ELR (cell line): ENCODE measurements at regions not wholly inside any gene's neighbourhood (a gene's known extent, or its start where the extent isn't known, plus 50 kb on each side); places are given as distances from the start of the nearest gene placed in this dataset.
"Not testable (repeated sequence)": the region's sequence is repeated elsewhere in the genome, so short reads cannot be mapped to it uniquely, and the experiment has no call there.

ENCODE experiments used
- DNase-seq: peaks from one replicate; pipeline ENCODE4 v3.0.0-alpha.2; 2015; ENCODE audit warnings: low read depth

GRCh38 chr7:131802195-131802864, 245.9 kb upstream of the PODXL start:
- no peak for DNase-seq

GRCh38 chr7:131800531-131800930, 244.1 kb upstream of the PODXL start:
- no peak for DNase-seq

- no peak for DNase-seq
Observed at GRCh38 chr7:131800008-131800407, 243.6 kb upstream of the PODXL start.

GRCh38 chr7:131797841-131798240, 241.4 kb upstream of the PODXL start:
- DNase-seq: no peak

GRCh38 chr7:131795400-131795799, 239.0 kb upstream of the PODXL start:
- DNase-seq: no peak

GRCh38 chr7:131792311-131792710, 235.9 kb upstream of the PODXL start:
- no peak for DNase-seq

- DNase-seq: peak; percentile 3
Observed at GRCh38 chr7:131787101-131787500, 230.7 kb upstream of the PODXL start.

- DNase-seq: no peak
Observed at GRCh38 chr7:131786204-131786603, 229.8 kb upstream of the PODXL start.

- no peak for DNase-seq
Observed at GRCh38 chr7:131778601-131779000, 222.2 kb upstream of the PODXL start.

GRCh38 chr7:131774419-131775220, 218.2 kb upstream of the PODXL start:
- no peak for DNase-seq

- no peak for DNase-seq
Observed at GRCh38 chr7:131773413-131773812, 217.0 kb upstream of the PODXL start.

- peak; percentile 27 for DNase-seq
Observed at GRCh38 chr7:131769241-131769640, 212.8 kb upstream of the PODXL start.

GRCh38 chr7:131767591-131767990, 211.2 kb upstream of the PODXL start:
- no peak for DNase-seq

- DNase-seq: no peak
Observed at GRCh38 chr7:131765575-131765974, 209.1 kb upstream of the PODXL start.

GRCh38 chr7:131764143-131764775, 207.8 kb upstream of the PODXL start:
- no peak for DNase-seq

GRCh38 chr7:131762753-131763152, 206.3 kb upstream of the PODXL start:
- no peak for DNase-seq

- DNase-seq: not testable (repeated sequence)
Observed at GRCh38 chr7:131755801-131756200, 199.4 kb upstream of the PODXL start.

GRCh38 chr7:131753620-131754222, 197.3 kb upstream of the PODXL start:
- peak; percentile 32 for DNase-seq

GRCh38 chr7:131747658-131748232, 191.3 kb upstream of the PODXL start:
- no peak for DNase-seq

GRCh38 chr7:131745390-131746248, 189.2 kb upstream of the PODXL start:
- DNase-seq: peak; percentile 44

GRCh38 chr7:131741446-131741845, 185.0 kb upstream of the PODXL start:
- no peak for DNase-seq
